ENCODE measurements at regions not wholly inside any gene's neighbourhood (a gene's known extent, or its start where the extent isn't known, plus 50 kb on each side); places are given as distances from the start of the nearest gene placed in this dataset.

DNA sequence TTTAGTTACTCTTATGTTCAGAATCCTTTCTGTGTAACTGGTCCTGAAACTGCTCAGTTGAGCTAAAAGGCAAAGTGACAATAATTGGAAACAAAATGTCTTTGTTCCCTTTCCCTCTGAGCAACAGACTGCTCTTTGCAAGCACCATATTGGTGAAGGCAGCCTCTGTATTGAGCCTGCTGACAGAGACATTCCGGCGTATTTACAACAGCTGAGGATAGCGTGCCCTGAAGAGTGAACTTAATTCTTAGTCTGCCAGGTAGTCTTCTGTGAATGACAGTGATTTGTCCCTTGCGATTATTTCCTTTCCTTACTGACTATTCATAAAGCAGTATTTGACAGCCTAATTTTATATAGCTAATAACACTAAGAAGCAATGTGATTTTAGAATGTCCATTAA, 239.1 kb downstream of the CPS1 start:
- TF ChIP-seq POLR2A (IDR thresholded peaks at IDR 0.05; ENCODE audit: low read length) (no peak), GATA1 (IDR thresholded peaks at IDR 0.05; ENCODE audit: low read depth, low read length) (no peak)
